ENCODE measurements at regions not wholly inside any gene's neighbourhood (a gene's known extent, or its start where the extent isn't known, plus 50 kb on each side); places are given as distances from the start of the nearest gene placed in this dataset.

GRCh38 chr4:25580633-25581467, 74.8 kb upstream of the SLC34A2 start:
- DNase-seq: no peak

- DNase-seq: no peak
These were observed 69.6 kb upstream of the SLC34A2 start for GRCh38 chr4:25585901-25586523.

GRCh38 chr4:25588206-25588605, 67.4 kb upstream of the SLC34A2 start:
- no peak for DNase-seq

GRCh38 chr4:25590171-25590570, 65.5 kb upstream of the SLC34A2 start:
- DNase-seq: no peak

GRCh38 chr4:25592736-25593135, 62.9 kb upstream of the SLC34A2 start:
- no peak for DNase-seq
